NOMO-1 (cell line): ENCODE measurements at regions not wholly inside any gene's neighbourhood (a gene's known extent, or its start where the extent isn't known, plus 50 kb on each side); places are given as distances from the start of the nearest gene placed in this dataset.

Experiments used
- DNase-seq, 2 experiments: peaks; one replicate each; lab custom pipeline; 2025; ENCODE audit not compliant: unreplicated experiment in 2 of 2; lab: John Stamatoyannopoulos, UW

- DNase-seq = no peak
These were observed 188.4 kb downstream of the SH3BP4 start for GRCh38 chr2:235139956-235140800.

GRCh38 chr2:235140801-235141081, 188.9 kb downstream of the SH3BP4 start:
- no peak for DNase-seq

- DNase-seq = no peak
These were observed 189.8 kb downstream of the SH3BP4 start for GRCh38 chr2:235141411-235142128.

GRCh38 chr2:235142601-235143000, 190.8 kb downstream of the SH3BP4 start:
- DNase-seq = no peak

- no peak for DNase-seq
These were observed 192.0 kb downstream of the SH3BP4 start for GRCh38 chr2:235143789-235144188.

GRCh38 chr2:235144291-235144690, 192.5 kb downstream of the SH3BP4 start:
- no peak for DNase-seq

- no peak for DNase-seq
These were observed 194.4 kb downstream of the SH3BP4 start for GRCh38 chr2:235146206-235146605.

- no peak for DNase-seq
These were observed 195.2 kb downstream of the SH3BP4 start for GRCh38 chr2:235146871-235147565.

GRCh38 chr2:235148201-235149170, 196.7 kb downstream of the SH3BP4 start:
- no peak for DNase-seq

- no peak for DNase-seq
These were observed 197.4 kb downstream of the SH3BP4 start for GRCh38 chr2:235149240-235149659.

- DNase-seq = no peak
These were observed 197.9 kb downstream of the SH3BP4 start for GRCh38 chr2:235149736-235150135.

GRCh38 chr2:235151152-235151551, 199.3 kb downstream of the SH3BP4 start:
- no peak for DNase-seq

GRCh38 chr2:235155163-235155562, 203.3 kb downstream of the SH3BP4 start:
- no peak for DNase-seq

GRCh38 chr2:235156055-235156454, 204.2 kb downstream of the SH3BP4 start:
- no peak for DNase-seq

GRCh38 chr2:235157746-235158482, 206.1 kb downstream of the SH3BP4 start:
- DNase-seq = no peak

GRCh38 chr2:235160281-235160810, 208.5 kb downstream of the SH3BP4 start:
- DNase-seq = no peak

GRCh38 chr2:235161565-235161964, 209.7 kb downstream of the SH3BP4 start:
- DNase-seq = no peak

GRCh38 chr2:235162082-235162836, 210.4 kb downstream of the SH3BP4 start:
- DNase-seq = no peak

GRCh38 chr2:235162837-235163197, 211.0 kb downstream of the SH3BP4 start:
- no peak for DNase-seq
